GM12878 (cell line): ENCODE measurements at regions not wholly inside any gene's neighbourhood (a gene's known extent, or its start where the extent isn't known, plus 50 kb on each side); places are given as distances from the start of the nearest gene placed in this dataset.

Experiments used
- ATAC-seq: fragments of 200-7000 bp; cut with Tn5 transposase; 3 replicates; pipeline ENCODE4 v1.9.1; 2020; ENCODE audit warnings: mild to moderate bottlenecking, moderate library complexity
- BruUV-seq: library from RNA; stranded (reverse); fragments of 400-500 nt; replicated peaks from 2 replicates; lab custom pipeline; 2021; lab: Mats Ljungman, UMichigan
- CTCF ChIA-PET: fragments of 300-600 bp; sonication (Branson Sonifier 250); formaldehyde crosslinking; extraction: SDS; loops from one replicate; lab custom pipeline; 2021; ENCODE audit warnings: inconsistent platforms; lab: Yijun Ruan, JAX
- POLR2A ChIA-PET: fragments of 350-600 bp; formaldehyde crosslinking; extraction: SDS; loops from one replicate; lab custom pipeline; 2021; ENCODE audit warnings: inconsistent platforms; lab: Charles Lee
- RAD21 ChIA-PET: fragments of 300-600 bp; sonication (Branson Sonifier 250); formaldehyde crosslinking; loops from one replicate; lab custom pipeline; 2023; ENCODE audit warnings: antibody characterized with exemption; ENCODE audit not compliant: unreplicated experiment; lab: Charles Lee
- SMC1A ChIA-PET: fragments of 300-600 bp; sonication (Branson Sonifier 250); formaldehyde crosslinking; loops from one replicate; lab custom pipeline; 2023; ENCODE audit not compliant: unreplicated experiment, uncharacterized antibody; lab: Charles Lee
- DNase-seq: peaks from one replicate; pipeline ENCODE4 v3.0.0-alpha.2; 2011; ENCODE audit warnings: low read depth, low spot score
- FAIRE-seq: peaks from 3 replicates; lab custom pipeline; 2011; peaks lifted over from hg19 to GRCh38; lab: Jason Lieb, UNC
- H2AFZ ChIP-seq: 2 replicates; pipeline ENCODE4 v1.6.0; 2011; ENCODE audit warnings: low read depth, low read length, control low read depth; ENCODE audit not compliant: control insufficient read depth
- H3K27ac ChIP-seq: 2 replicates; pipeline ENCODE4 v1.5.1; 2011; ENCODE audit warnings: control low read depth; ENCODE audit not compliant: control insufficient read depth, insufficient read depth
- H3K27me3 ChIP-seq, 2 experiments: replicated peaks in 1 of 2; 2 replicates each; pipeline versions ENCODE4 v1.6.0 to v1.6.1; 2011; ENCODE audit warnings: low read length in 1 of 2; ENCODE audit not compliant: control insufficient read depth in 2 of 2, insufficient read depth in 2 of 2
- H3K36me3 ChIP-seq, 2 experiments: 2 replicates each; pipeline ENCODE4 v1.5.1; 2011; ENCODE audit warnings: low read length in 1 of 2; ENCODE audit not compliant: control insufficient read depth in 2 of 2, insufficient read depth in 2 of 2
- H3K4me1 ChIP-seq: 2 replicates; pipeline ENCODE4 v1.6.1; 2011; ENCODE audit warnings: mild to moderate bottlenecking, low read length, moderate library complexity, mixed read lengths; ENCODE audit not compliant: control insufficient read depth, insufficient read depth
- H3K4me2 ChIP-seq: 2 replicates; pipeline ENCODE4 v1.6.0; 2011; ENCODE audit warnings: control low read depth; ENCODE audit not compliant: control insufficient read depth, insufficient read depth
- H3K4me3 ChIP-seq: fragments of 200-600 bp; sonication (generic); 2 replicates; pipeline ENCODE4 v1.5.1; 2016
- H3K79me2 ChIP-seq: 2 replicates; pipeline ENCODE4 v1.6.0; 2011; ENCODE audit warnings: low read length; ENCODE audit not compliant: control insufficient read depth, insufficient read depth
- H3K9ac ChIP-seq: 2 replicates; pipeline ENCODE4 v1.8.0; 2011; ENCODE audit warnings: low read length, control low read depth, mixed read lengths; ENCODE audit not compliant: control insufficient read depth, insufficient read depth
- H3K9me3 ChIP-seq: replicated peaks from 3 replicates; pipeline ENCODE4 v1.5.1; 2011; ENCODE audit warnings: mild to moderate bottlenecking, low read length; ENCODE audit not compliant: control insufficient read depth, insufficient read depth
- H4K20me1 ChIP-seq: 2 replicates; pipeline ENCODE4 v1.6.0; 2011; ENCODE audit not compliant: control insufficient read depth, insufficient read depth
- ATF3 ChIP-seq: IDR thresholded peaks from 2 replicates; pipeline ENCODE4 v1.6.1; 2011; ENCODE audit warnings: low read depth, mild to moderate bottlenecking, low read length, moderate library complexity, borderline replicate concordance; ENCODE audit errors: extremely low read depth
- BCL3 ChIP-seq: IDR thresholded peaks from 2 replicates; pipeline ENCODE4 v1.6.1; 2011; ENCODE audit warnings: borderline replicate concordance, low read depth, mild to moderate bottlenecking, moderate library complexity, low read length; ENCODE audit not compliant: insufficient read depth, poor library complexity, severe bottlenecking
- BMI1 ChIP-seq: fragments of 450-650 bp; IDR thresholded peaks from 2 replicates; pipeline ENCODE4 v1.6.1; 2016; ENCODE audit warnings: mild to moderate bottlenecking, moderate library complexity, borderline replicate concordance
- FOXM1 ChIP-seq: IDR thresholded peaks from 2 replicates; pipeline ENCODE4 v1.6.1; 2012; ENCODE audit warnings: low read depth, mild to moderate bottlenecking, inconsistent platforms, low read length, moderate library complexity
- IKZF2 ChIP-seq, 2 experiments: fragments of 450-650 bp; IDR thresholded peaks; 2 replicates each; pipeline ENCODE4 v1.6.1; 2017; ENCODE audit warnings: mild to moderate bottlenecking in 2 of 2, moderate library complexity in 2 of 2
- LARP7 ChIP-seq: fragments of 450-650 bp; IDR thresholded peaks from 2 replicates; pipeline ENCODE4 v1.6.1; 2017; ENCODE audit warnings: mild to moderate bottlenecking
- SREBF2 ChIP-seq: IDR thresholded peaks from 2 replicates; pipeline ENCODE4 v1.6.1; 2012; ENCODE audit warnings: mild to moderate bottlenecking, low read length
- STAT1 ChIP-seq: fragments of 450-650 bp; conservative IDR thresholded peaks from 2 replicates; pipeline ENCODE4 v1.6.1; 2014; ENCODE audit warnings: antibody characterized with exemption, mild to moderate bottlenecking
- TCF3 ChIP-seq: IDR thresholded peaks from 2 replicates; pipeline ENCODE4 v1.6.1; 2012; ENCODE audit warnings: low read depth, mild to moderate bottlenecking, low read length, borderline replicate concordance; ENCODE audit not compliant: insufficient read depth
- ZBED1 ChIP-seq: IDR thresholded peaks from 2 replicates; pipeline ENCODE4 v1.6.1; 2016; ENCODE audit warnings: borderline replicate concordance
- ZBTB4 ChIP-seq: fragments of 450-650 bp; formaldehyde crosslinking; IDR thresholded peaks from 2 replicates; pipeline ENCODE4 v1.4.0; 2022; ENCODE audit warnings: mild to moderate bottlenecking, moderate library complexity
- ZZZ3 ChIP-seq: IDR thresholded peaks from 2 replicates; pipeline ENCODE4 v1.6.1; 2011; ENCODE audit warnings: low read depth; ENCODE audit not compliant: control insufficient read depth, insufficient read length
- WGBS: methylation state at CpG from one replicate; pipeline ENCODE4 v1.1.6; 2016; ENCODE audit warnings: low lambda C conversion rate; ENCODE audit not compliant: insufficient replicate concordance, insufficient coverage; ENCODE audit errors: missing lambda C conversion rate; 5-methylcytosine and 5-hydroxymethylcytosine counted together
- in situ Hi-C: fragments of 300-500 bp; cut with MboI; formaldehyde crosslinking; loops from 9 replicates; pipeline ENCODE4 v1.14.3; 2018; ENCODE audit warnings: mixed read lengths
- intact Hi-C: fragments of 100-400 bp; cut with micrococcal nuclease; formaldehyde crosslinking; loops from one replicate; pipeline ENCODE4 v1.14.2; 2022; ENCODE audit not compliant: unreplicated experiment
- TF ChIP-seq, protein P1 (sequence below): IDR thresholded peaks from 2 replicates; pipeline ENCODE4 v1.6.1; 2011; ENCODE audit warnings: mild to moderate bottlenecking, low read depth, low read length, moderate library complexity; ENCODE audit not compliant: insufficient replicate concordance

GRCh38 chr12:131460520-131460919, 250.4 kb upstream of the SFSWAP start:
- no peak overlapping the region for H3K4me3 ChIP-seq

DNA sequence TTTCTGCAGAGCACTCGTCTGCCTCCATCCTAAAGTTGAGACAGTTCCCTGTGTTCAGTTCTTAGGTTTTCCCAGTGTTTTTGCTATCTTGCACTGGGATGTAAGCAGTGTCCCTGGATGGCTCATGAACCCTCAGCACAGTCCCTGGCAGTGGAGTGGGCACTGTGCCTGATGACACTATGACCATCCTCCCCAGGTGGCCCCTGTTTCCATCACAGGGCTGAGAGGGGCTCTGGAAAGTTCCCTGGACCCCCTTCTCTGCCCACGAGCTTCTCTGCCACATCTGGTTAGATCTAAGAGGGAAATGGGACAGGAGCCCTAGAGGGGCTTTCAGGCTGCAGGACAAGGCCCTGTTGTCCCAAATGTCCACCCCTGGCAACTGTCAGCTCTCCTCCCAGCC, 249.8 kb upstream of the SFSWAP start:
- Histone ChIP-seq H2AFZ (no peak overlapping the region), H4K20me1 (no peaks in the 10 kb centered on the region), H3K36me3 (no peaks in the 10 kb centered on the region), H3K9me3 (no peaks in the 10 kb centered on the region), H3K27ac (no peak overlapping the region), H3K4me1 (no peaks in the 10 kb centered on the region), H3K4me3 (no peak overlapping the region), H3K27me3 (peaks cover 0 to 2% of the 10 kb centered on the region in 2 experiments; a peak in 2 of 4 replicates), H3K4me2 (no peak overlapping the region), H3K79me2 (no peaks in the 10 kb centered on the region), H3K9ac (no peak overlapping the region)
- WGBS, result 0% methylated on average over 2 of the region's 2 CpGs
- intact Hi-C loops, result no loop called here
- ChIA-PET RAD21 (no interaction called here), POLR2A (no interaction called here), CTCF (no interaction called here), SMC1A (no interaction called here)
- ATAC-seq (no peak), DNase-seq (no peak), FAIRE-seq (no peak)
- BruUV-seq, result no TSS peak
- in situ Hi-C loops, result no loop called here
- TF ChIP-seq ZBTB4, result no peak
- no peak for TF ChIP-seq BCL3
- TF ChIP-seq LARP7, result no peak
- TF ChIP-seq TCF3, result no peak
- no peak for TF ChIP-seq ZBED1
- TF ChIP-seq BMI1, result no peak
- TF ChIP-seq IKZF2 (IDR thresholded peaks at IDR 0.05), result no peak

More at GRCh38 chr12:131460520-131460919, 250.4 kb upstream of the SFSWAP start:
- in situ Hi-C loops (no loop called here), intact Hi-C loops (no loop called here)
- no peak overlapping the region for H3K9ac ChIP-seq
- no peaks in the 10 kb centered on the region for H4K20me1 ChIP-seq
- POLR2A ChIA-PET, result no interaction called here
- H2AFZ ChIP-seq, result no peak overlapping the region
- CTCF ChIA-PET, result interaction anchor here (0.6 kb wide), 1 partner anchor 24 kb away, joined by 3 read pairs; no protein-coding TSS in a partner anchor
- ATAC-seq (no peak), FAIRE-seq (no peak), DNase-seq (no peak)
- no peaks in the 10 kb centered on the region for H3K79me2 ChIP-seq
- H3K9me3 ChIP-seq, result no peaks in the 10 kb centered on the region
- RAD21 ChIA-PET, result no interaction called here
- no peak overlapping the region for H3K27ac ChIP-seq
- 36% methylated on average over 5 of the region's 5 CpGs for WGBS
- H3K36me3 ChIP-seq, result no peaks in the 10 kb centered on the region
- H3K4me2 ChIP-seq, result no peak overlapping the region
- peaks cover 0 to 2% of the 10 kb centered on the region in 2 experiments; a peak in 2 of 4 replicates for H3K27me3 ChIP-seq
- no peaks in the 10 kb centered on the region for H3K4me1 ChIP-seq
- BruUV-seq, result no TSS peak
- no peak for TF ChIP-seq ATF3
- TF ChIP-seq, protein P1, sequence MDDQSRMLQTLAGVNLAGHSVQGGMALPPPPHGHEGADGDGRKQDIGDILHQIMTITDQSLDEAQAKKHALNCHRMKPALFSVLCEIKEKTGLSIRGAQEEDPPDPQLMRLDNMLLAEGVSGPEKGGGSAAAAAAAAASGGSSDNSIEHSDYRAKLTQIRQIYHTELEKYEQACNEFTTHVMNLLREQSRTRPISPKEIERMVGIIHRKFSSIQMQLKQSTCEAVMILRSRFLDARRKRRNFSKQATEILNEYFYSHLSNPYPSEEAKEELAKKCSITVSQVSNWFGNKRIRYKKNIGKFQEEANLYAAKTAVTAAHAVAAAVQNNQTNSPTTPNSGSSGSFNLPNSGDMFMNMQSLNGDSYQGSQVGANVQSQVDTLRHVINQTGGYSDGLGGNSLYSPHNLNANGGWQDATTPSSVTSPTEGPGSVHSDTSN, result no peak
- TF ChIP-seq SREBF2, result no peak
- TF ChIP-seq IKZF2 (IDR thresholded peaks at IDR 0.05), result no peak
- TF ChIP-seq FOXM1, result no peak
- no peak for TF ChIP-seq STAT1
- no peak for TF ChIP-seq ZZZ3
- SMC1A ChIA-PET, result no interaction called here
